ENCODE measurements at regions not wholly inside any gene's neighbourhood (a gene's known extent, or its start where the extent isn't known, plus 50 kb on each side); places are given as distances from the start of the nearest gene placed in this dataset.

DNA sequence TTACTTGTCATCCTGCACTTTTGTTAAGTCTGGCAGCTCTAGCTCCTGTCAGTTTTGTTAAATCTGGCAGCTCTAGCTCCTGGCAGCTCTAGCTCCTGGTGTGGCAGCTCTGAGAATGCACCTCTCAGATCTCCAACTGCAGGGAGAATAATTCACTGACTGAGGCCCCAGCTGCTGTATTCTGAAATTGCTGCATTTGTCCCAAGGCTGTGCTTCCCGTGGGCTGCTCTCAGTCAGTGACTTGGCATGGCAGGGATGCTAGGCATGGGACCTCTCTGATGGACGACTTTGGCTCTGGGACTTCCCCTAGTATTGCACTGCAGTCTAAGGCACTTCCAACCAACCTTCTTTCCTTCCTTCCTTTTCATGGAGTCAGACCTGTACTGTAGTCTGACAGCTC, 475.7 kb downstream of the CCDC171 start:
- ChIA-PET POLR2A (no interaction called here), CTCF (no interaction called here)
- intact Hi-C loops (cut with micrococcal nuclease; ENCODE audit: unreplicated experiment) (no loop called here), in situ Hi-C loops (cut with HindIII; ENCODE audit: low pct_unique_long_range_greater_than_20kb, low sequenced_read_pairs) (no loop called here)
- H3K27me3 ChIP-seq (ENCODE audit: control insufficient read depth, insufficient read depth, low read length), result no peaks in the 10 kb centered on the region
- H3K36me3 ChIP-seq (ENCODE audit: control insufficient read depth, insufficient read depth, low read length), result no peaks in the 10 kb centered on the region
- no peak overlapping the region for H3K4me3 ChIP-seq (ENCODE audit: low read depth in 2 of 2, low read length in 2 of 2)
- DNase-seq (ENCODE audit: low read depth, low spot score) (no peak), ATAC-seq (no peak)
- no peaks in the 10 kb centered on the region for H3K9me3 ChIP-seq (ENCODE audit: control insufficient read depth, insufficient read depth, low read depth, low read length)
- H3K27ac ChIP-seq (ENCODE audit: low read length), result no peak overlapping the region
- H3K4me1 ChIP-seq (ENCODE audit: control insufficient read depth, insufficient read depth, low read length), result no peaks in the 10 kb centered on the region
- TF ChIP-seq REST (IDR thresholded peaks at IDR 0.05; ENCODE audit: insufficient read depth in 1 of 2, low read depth in 2 of 2, low read length in 1 of 2) (no peak), TCF7L2 (IDR thresholded peaks at IDR 0.05; ENCODE audit: low read depth, low read length) (no peak), SIN3A (IDR thresholded peaks at IDR 0.05; ENCODE audit: borderline replicate concordance, insufficient read depth, low read depth, low read length) (no peak), POLR2AphosphoS5 (IDR thresholded peaks at IDR 0.05; ENCODE audit: low read depth, low read length) (no peak), CTCF (IDR thresholded peaks at IDR 0.05) (no peak)
- BruUV-seq (replicated peaks), result no TSS peak

DNA sequence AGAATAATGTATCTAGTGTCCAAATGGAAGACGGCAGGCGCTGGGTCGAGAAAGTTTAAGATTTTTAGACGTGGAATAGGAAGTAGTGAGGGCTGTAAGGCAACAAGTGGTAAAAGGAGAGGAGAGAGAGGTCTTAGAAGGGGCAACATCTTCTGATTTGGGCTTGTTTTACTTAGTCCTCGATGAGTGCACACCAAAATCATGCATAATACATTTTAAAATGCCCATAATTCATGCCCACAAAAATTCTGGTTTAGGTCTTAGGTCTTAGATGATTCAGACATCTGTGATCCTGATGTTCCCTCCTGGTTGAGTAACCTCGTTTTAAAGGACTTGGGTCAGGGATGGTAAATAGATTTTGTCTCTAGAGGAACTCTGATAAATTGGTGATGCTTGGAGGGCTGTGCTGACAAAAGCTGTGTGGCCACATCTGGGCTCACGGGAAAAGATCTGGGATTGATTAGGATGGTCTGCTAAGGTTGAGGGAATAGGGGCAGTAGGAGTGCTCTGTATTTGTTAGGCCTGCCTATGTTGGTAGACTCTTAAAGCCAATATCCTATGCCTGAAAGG, 476.3 kb downstream of the CCDC171 start:
- no peak for TF ChIP-seq SIN3A (IDR thresholded peaks at IDR 0.05; ENCODE audit: borderline replicate concordance, insufficient read depth, low read depth, low read length)
- no peak for TF ChIP-seq POLR2AphosphoS5 (IDR thresholded peaks at IDR 0.05; ENCODE audit: low read depth, low read length)
- no peak for TF ChIP-seq CTCF (IDR thresholded peaks at IDR 0.05)
- TF ChIP-seq REST (IDR thresholded peaks at IDR 0.05; ENCODE audit: insufficient read depth in 1 of 2, low read depth in 2 of 2, low read length in 1 of 2), result no peak
- no peak for TF ChIP-seq TCF7L2 (IDR thresholded peaks at IDR 0.05; ENCODE audit: low read depth, low read length)
- Histone ChIP-seq H3K36me3 (ENCODE audit: control insufficient read depth, insufficient read depth, low read length) (no peaks in the 10 kb centered on the region), H3K4me3 (ENCODE audit: low read depth in 2 of 2, low read length in 2 of 2) (no peak overlapping the region), H3K27ac (ENCODE audit: low read length) (no peak overlapping the region), H3K27me3 (ENCODE audit: control insufficient read depth, insufficient read depth, low read length) (no peaks in the 10 kb centered on the region), H3K9me3 (ENCODE audit: control insufficient read depth, insufficient read depth, low read depth, low read length) (no peaks in the 10 kb centered on the region), H3K4me1 (ENCODE audit: control insufficient read depth, insufficient read depth, low read length) (no peaks in the 10 kb centered on the region)
- DNase-seq (ENCODE audit: low read depth, low spot score), result no peak
- ChIA-PET POLR2A (no interaction called here), CTCF (no interaction called here)
- ATAC-seq, result no peak
- intact Hi-C loops (cut with micrococcal nuclease; ENCODE audit: unreplicated experiment), result no loop called here
- in situ Hi-C loops (cut with HindIII; ENCODE audit: low pct_unique_long_range_greater_than_20kb, low sequenced_read_pairs), result no loop called here
- BruUV-seq (replicated peaks), result no TSS peak
